ENCODE measurements at regions not wholly inside any gene's neighbourhood (a gene's known extent, or its start where the extent isn't known, plus 50 kb on each side); places are given as distances from the start of the nearest gene placed in this dataset.

DNA sequence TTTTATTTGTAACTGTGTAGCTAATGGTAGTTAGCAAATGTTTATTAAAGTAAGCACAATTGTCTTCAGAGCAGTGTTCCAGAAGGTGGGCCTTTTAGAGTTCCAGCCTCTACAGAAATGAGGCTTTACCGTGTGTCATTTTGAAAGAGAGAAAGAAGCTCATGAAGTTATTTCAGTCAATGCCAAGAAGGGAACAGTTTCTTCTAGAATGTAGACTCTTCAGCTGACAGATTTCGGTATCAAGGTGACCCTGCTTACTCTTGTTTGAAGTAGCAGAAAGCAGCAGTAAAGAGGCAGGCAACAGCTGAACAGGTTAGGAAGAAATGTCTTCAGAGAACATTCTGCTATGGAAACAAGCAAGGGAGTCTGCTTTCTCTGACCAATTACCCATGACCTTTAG lies 93.6 kb downstream of the TASL start:
- Histone ChIP-seq H3K27me3 (no peaks in the 10 kb centered on the region), H3K4me3 (no peak overlapping the region), H3K36me3 (no peaks in the 10 kb centered on the region), H3K4me1 (no peaks in the 10 kb centered on the region), H3K9me3 (no peaks in the 10 kb centered on the region), H3K27ac (no peak overlapping the region)
- intact Hi-C loops (cut with DNase I; ENCODE audit: low total_unique reads) = no loop called here
- TF ChIP-seq, protein P1, sequence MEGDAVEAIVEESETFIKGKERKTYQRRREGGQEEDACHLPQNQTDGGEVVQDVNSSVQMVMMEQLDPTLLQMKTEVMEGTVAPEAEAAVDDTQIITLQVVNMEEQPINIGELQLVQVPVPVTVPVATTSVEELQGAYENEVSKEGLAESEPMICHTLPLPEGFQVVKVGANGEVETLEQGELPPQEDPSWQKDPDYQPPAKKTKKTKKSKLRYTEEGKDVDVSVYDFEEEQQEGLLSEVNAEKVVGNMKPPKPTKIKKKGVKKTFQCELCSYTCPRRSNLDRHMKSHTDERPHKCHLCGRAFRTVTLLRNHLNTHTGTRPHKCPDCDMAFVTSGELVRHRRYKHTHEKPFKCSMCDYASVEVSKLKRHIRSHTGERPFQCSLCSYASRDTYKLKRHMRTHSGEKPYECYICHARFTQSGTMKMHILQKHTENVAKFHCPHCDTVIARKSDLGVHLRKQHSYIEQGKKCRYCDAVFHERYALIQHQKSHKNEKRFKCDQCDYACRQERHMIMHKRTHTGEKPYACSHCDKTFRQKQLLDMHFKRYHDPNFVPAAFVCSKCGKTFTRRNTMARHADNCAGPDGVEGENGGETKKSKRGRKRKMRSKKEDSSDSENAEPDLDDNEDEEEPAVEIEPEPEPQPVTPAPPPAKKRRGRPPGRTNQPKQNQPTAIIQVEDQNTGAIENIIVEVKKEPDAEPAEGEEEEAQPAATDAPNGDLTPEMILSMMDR (IDR thresholded peaks at IDR 0.05) = no peak
- no peak for TF ChIP-seq POLR2A (IDR thresholded peaks at IDR 0.05)
- no peak for DNase-seq

DNA sequence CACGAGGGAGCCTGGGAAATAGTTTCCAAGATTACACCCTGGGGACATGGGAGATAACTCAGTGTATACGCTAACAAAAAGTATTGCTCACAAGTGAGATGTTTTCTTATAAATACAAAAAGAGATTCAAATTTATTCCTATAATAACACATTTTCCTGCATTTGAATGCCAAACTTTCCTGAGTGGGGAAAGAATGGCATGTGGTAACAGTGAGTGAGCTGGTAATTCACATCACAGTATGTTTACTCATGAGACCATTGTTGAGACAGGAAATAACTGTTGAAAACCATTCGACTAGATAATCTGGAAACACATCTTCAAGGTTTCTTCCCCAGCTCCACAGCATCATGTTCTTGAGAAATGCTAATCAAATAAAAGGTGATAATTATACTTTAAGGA lies 109.1 kb downstream of the TASL start:
- Histone ChIP-seq H3K27me3 (no peaks in the 10 kb centered on the region), H3K4me1 (no peaks in the 10 kb centered on the region), H3K36me3 (no peaks in the 10 kb centered on the region), H3K9me3 (no peaks in the 10 kb centered on the region), H3K4me3 (no peak overlapping the region), H3K27ac (no peak overlapping the region)
- DNase-seq = no peak
- intact Hi-C loops (cut with DNase I; ENCODE audit: low total_unique reads) = no loop called here
- TF ChIP-seq, protein P1 (IDR thresholded peaks at IDR 0.05) = no peak
